ENCODE measurements at regions not wholly inside any gene's neighbourhood (a gene's known extent, or its start where the extent isn't known, plus 50 kb on each side); places are given as distances from the start of the nearest gene placed in this dataset.

- H3K4me3 ChIP-seq (replicated peaks; ENCODE audit: low read depth, low read length), result no peak overlapping the region
- no peak for DNase-seq (ENCODE audit: extremely low read depth, insufficient read length)
- no peak for TF ChIP-seq CTCF (IDR thresholded peaks at IDR 0.05; ENCODE audit: insufficient read depth, low read length, poor library complexity, severe bottlenecking)
- no peaks in the 10 kb centered on the region for H3K36me3 ChIP-seq (ENCODE audit: control insufficient read depth, insufficient read depth, low read length)
- no peaks in the 10 kb centered on the region for H3K27me3 ChIP-seq (replicated peaks; ENCODE audit: control insufficient read depth, insufficient read depth, low read length)
These were observed 64.8 kb upstream of the NAV2 start for GRCh38 chr11:19647816-19648215.

- H3K27me3 ChIP-seq (replicated peaks; ENCODE audit: control insufficient read depth, insufficient read depth, low read length), result no peaks in the 10 kb centered on the region
- no peaks in the 10 kb centered on the region for H3K36me3 ChIP-seq (ENCODE audit: control insufficient read depth, insufficient read depth, low read length)
- DNase-seq (ENCODE audit: extremely low read depth, insufficient read length), result no peak
- H3K4me3 ChIP-seq (replicated peaks; ENCODE audit: low read depth, low read length), result no peak overlapping the region
- TF ChIP-seq CTCF (IDR thresholded peaks at IDR 0.05; ENCODE audit: insufficient read depth, low read length, poor library complexity, severe bottlenecking), result no peak
These were observed 65.7 kb upstream of the NAV2 start for GRCh38 chr11:19646921-19647320.

- Histone ChIP-seq H3K4me3 (replicated peaks; ENCODE audit: low read depth, low read length) (no peak overlapping the region), H3K36me3 (ENCODE audit: control insufficient read depth, insufficient read depth, low read length) (no peaks in the 10 kb centered on the region), H3K27me3 (replicated peaks; ENCODE audit: control insufficient read depth, insufficient read depth, low read length) (no peaks in the 10 kb centered on the region)
- TF ChIP-seq CTCF (IDR thresholded peaks at IDR 0.05; ENCODE audit: insufficient read depth, low read length, poor library complexity, severe bottlenecking), result no peak
- no peak for DNase-seq (ENCODE audit: extremely low read depth, insufficient read length)
These were observed 66.3 kb upstream of the NAV2 start for GRCh38 chr11:19646308-19646707.

DNA sequence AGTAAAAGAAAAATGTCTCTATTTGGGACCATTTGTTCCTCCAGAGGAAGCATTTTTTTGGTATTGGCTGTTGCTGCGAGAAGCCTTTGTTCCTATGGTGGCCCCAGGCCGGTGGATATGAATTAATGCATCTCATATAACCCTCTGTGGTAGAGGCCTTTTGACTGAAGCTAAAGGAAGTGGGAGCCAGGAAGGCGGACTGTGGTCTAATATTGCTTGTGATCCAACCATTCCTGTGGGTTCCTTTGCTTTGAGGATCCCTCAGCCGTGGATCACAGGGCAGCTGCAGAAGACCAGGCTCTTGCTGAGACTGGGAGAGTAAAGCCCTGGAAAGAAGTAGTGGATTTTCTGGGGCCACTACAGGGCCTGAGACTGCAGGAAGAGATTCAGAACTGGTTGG, 68.3 kb upstream of the NAV2 start:
- no peaks in the 10 kb centered on the region for H3K36me3 ChIP-seq (ENCODE audit: control insufficient read depth, insufficient read depth, low read length)
- no peak for DNase-seq (ENCODE audit: extremely low read depth, insufficient read length)
- no peaks in the 10 kb centered on the region; the same call in 1 of the 2 replicates for H3K27me3 ChIP-seq (replicated peaks; ENCODE audit: control insufficient read depth, insufficient read depth, low read length)
- H3K4me3 ChIP-seq (replicated peaks; ENCODE audit: low read depth, low read length), result no peak overlapping the region
- TF ChIP-seq CTCF (IDR thresholded peaks at IDR 0.05; ENCODE audit: insufficient read depth, low read length, poor library complexity, severe bottlenecking), result no peak

DNA sequence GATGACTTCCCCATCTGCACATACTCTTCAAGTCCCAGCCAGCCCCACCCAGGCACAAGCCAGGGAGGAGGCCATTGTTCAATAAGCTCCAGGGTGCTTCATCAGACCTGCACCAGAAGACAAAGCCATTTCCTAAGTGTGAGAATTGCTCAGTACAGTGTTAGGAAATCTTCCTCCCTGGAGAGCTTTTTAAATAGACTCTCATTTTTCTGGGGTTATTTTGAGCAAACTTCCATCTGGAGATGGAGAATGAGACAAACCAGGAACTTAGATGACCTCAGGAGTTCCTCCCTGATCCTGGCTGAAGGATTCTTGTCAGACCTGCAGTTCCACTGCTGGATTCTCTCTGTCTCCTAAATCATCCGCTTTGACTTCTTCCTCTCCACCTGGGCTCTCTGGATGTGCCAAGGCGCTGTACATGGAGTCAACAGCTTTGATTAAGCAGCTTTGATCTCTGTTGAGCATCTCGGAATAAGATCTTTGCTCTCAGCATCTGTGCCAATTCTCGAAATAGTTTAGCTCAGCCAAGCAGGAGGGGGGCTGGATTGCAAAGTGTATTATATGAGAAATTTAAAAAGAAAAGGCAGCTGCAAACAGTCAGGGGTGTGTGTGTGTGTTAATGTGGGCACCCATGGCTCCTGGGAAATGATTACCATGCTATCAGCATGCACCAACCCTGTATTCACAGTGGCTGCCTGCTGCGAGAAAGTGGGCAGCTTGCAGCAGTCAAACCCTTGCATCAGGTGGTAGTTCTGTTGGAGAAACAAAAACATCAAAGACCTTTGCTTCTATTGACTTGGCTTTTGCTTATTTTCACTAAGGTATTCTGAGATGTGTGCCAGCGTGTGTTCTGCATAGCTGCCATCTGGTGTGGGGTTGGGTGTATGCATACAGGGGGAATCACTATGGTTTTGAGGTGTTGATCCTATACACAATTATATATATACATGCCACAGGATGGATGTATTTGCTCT, 70.2 kb upstream of the NAV2 start:
- H3K4me3 ChIP-seq (replicated peaks; ENCODE audit: low read depth, low read length), result no peak overlapping the region
- no peak for DNase-seq (ENCODE audit: extremely low read depth, insufficient read length)
- H3K36me3 ChIP-seq (ENCODE audit: control insufficient read depth, insufficient read depth, low read length), result no peaks in the 10 kb centered on the region
- H3K27me3 ChIP-seq (replicated peaks; ENCODE audit: control insufficient read depth, insufficient read depth, low read length), result no peaks in the 10 kb centered on the region; the same call in 1 of the 2 replicates
- no peak for TF ChIP-seq CTCF (IDR thresholded peaks at IDR 0.05; ENCODE audit: insufficient read depth, low read length, poor library complexity, severe bottlenecking)
